Retinal pigment epithelial cell (primary cell): ENCODE measurements at regions not wholly inside any gene's neighbourhood (a gene's known extent, or its start where the extent isn't known, plus 50 kb on each side); places are given as distances from the start of the nearest gene placed in this dataset.
"Not testable (repeated sequence)": the region's sequence is repeated elsewhere in the genome, so short reads cannot be mapped to it uniquely, and the experiment has no call there.

Experiments
- DNase-seq: peaks from one replicate; pipeline ENCODE4 v3.0.0-alpha.2; 2010; ENCODE audit warnings: low read depth
- H3K4me3 ChIP-seq: 2 replicates; pipeline ENCODE4 v1.5.1; 2011; ENCODE audit warnings: mild to moderate bottlenecking, low read length, control low read depth, moderate library complexity
- CTCF ChIP-seq: conservative IDR thresholded peaks from 2 replicates; pipeline ENCODE4 v1.5.1; 2011; ENCODE audit warnings: low read depth, low read length, control low read depth, inconsistent platforms

GRCh38 chr4:156516698-156517097, 454.9 kb downstream of the PDGFC start:
- no peak for TF ChIP-seq CTCF
- no peak for DNase-seq
- H3K4me3 ChIP-seq: no peak overlapping the region

GRCh38 chr4:156515295-156515694, 456.3 kb downstream of the PDGFC start:
- H3K4me3 ChIP-seq: no peak overlapping the region
- no peak for TF ChIP-seq CTCF
- no peak for DNase-seq

- no peak overlapping the region for H3K4me3 ChIP-seq
- no peak for DNase-seq
- TF ChIP-seq CTCF: no peak
These were observed 459.0 kb downstream of the PDGFC start for GRCh38 chr4:156512622-156513021.

GRCh38 chr4:156509921-156510320, 461.7 kb downstream of the PDGFC start:
- not testable (repeated sequence) for DNase-seq, H3K4me3 ChIP-seq

- TF ChIP-seq CTCF: no peak
- peak; percentile 34 for DNase-seq
- H3K4me3 ChIP-seq: no peak overlapping the region
These were observed 466.2 kb downstream of the PDGFC start for GRCh38 chr4:156505341-156505955.

- no peak overlapping the region for H3K4me3 ChIP-seq
- no peak for DNase-seq
- TF ChIP-seq CTCF: no peak
These were observed 468.5 kb downstream of the PDGFC start for GRCh38 chr4:156503119-156503518.

- DNase-seq: no peak
- TF ChIP-seq CTCF: no peak
- H3K4me3 ChIP-seq: no peak overlapping the region
These were observed 469.6 kb downstream of the PDGFC start for GRCh38 chr4:156501962-156502361.

GRCh38 chr4:156499684-156500083, 471.9 kb downstream of the PDGFC start:
- DNase-seq: no peak
- TF ChIP-seq CTCF: no peak
- H3K4me3 ChIP-seq: no peak overlapping the region
